ENCODE measurements at regions not wholly inside any gene's neighbourhood (a gene's known extent, or its start where the extent isn't known, plus 50 kb on each side); places are given as distances from the start of the nearest gene placed in this dataset.

DNA sequence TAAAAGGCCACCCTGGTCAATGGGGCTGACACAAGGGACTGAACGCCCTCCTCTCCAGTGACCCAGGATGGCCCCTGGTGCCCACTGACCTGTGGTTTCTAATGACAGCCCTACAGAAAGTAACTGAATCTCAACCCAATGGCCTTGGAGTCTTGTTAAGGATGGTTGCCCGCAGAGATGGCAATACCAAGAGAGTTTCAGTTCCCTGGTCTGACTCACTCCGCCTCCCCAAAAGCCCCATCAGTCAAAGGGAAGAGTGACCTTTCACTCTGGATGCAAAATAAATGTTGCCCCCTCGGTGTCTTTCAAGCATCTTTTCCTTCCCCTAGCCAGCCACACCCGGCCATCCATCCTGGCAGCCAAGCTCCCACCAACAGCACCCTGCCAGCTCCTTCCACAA lies 57.7 kb upstream of the ISX start:
- no peaks in the 10 kb centered on the region for H3K79me2 ChIP-seq (ENCODE audit: control insufficient read depth, insufficient read depth, low read length)
- no peak overlapping the region for H3K4me3 ChIP-seq (replicated peaks in 1 of 4; ENCODE audit: control extremely low read depth in 1 of 4, insufficient read depth in 1 of 4, low read depth in 3 of 4, low read length in 4 of 4)
- H4K20me1 ChIP-seq (ENCODE audit: control insufficient read depth, extremely low read depth, insufficient read depth, low read length) = no peaks in the 10 kb centered on the region
- no peaks in the 10 kb centered on the region for H3K36me3 ChIP-seq (ENCODE audit: control insufficient read depth, insufficient read depth, low read length)
- H3K27ac ChIP-seq (ENCODE audit: insufficient read depth, low read length) = no peak overlapping the region
- H3K9me3 ChIP-seq (ENCODE audit: control insufficient read depth, insufficient read depth, low read depth, low read length) = no peaks in the 10 kb centered on the region
- TF ChIP-seq EZH2 (IDR thresholded peaks at IDR 0.05; ENCODE audit: low read length, missing control alignments) = no peak
- TF ChIP-seq CTCF (conservative IDR thresholded peaks at IDR 0.05 in 1 of 2, IDR thresholded peaks at IDR 0.05 in 1 of 2; ENCODE audit: low read depth in 1 of 2, low read length in 2 of 2) = no peak
- no peak overlapping the region for H3K9ac ChIP-seq (ENCODE audit: insufficient read depth, low read length)
- no peak overlapping the region for H2AFZ ChIP-seq (ENCODE audit: low read length)
- no peaks in the 10 kb centered on the region for H3K27me3 ChIP-seq (ENCODE audit: control insufficient read depth, insufficient read depth, low read length)
- DNase-seq (ENCODE audit: low read depth in 2 of 2) = no peak
- no peak overlapping the region for H3K4me2 ChIP-seq (ENCODE audit: extremely low read depth, insufficient read depth, low read length)
- H3K4me1 ChIP-seq (ENCODE audit: control insufficient read depth, extremely low read depth, insufficient read depth, low read length) = no peaks in the 10 kb centered on the region

DNA sequence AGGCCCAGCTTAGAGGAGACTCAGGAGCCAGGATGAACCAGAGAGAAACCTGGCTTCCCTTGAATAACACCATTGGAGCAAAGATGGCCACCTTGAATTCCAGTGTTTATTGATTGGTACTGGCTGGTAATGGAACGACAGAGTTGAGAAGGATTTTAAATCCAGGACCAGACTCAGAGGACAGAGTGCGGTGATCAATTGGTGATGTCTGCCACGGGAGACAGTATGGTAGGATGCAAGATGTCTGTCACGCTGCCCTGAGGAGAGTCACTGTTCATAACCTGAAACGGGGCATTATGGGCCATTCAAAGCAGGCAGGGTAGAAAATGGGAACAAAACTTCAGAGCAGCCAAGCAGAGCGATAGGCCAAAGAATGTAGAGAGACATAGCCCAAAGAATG lies 55.4 kb upstream of the ISX start:
- Histone ChIP-seq H3K79me2 (ENCODE audit: control insufficient read depth, insufficient read depth, low read length) (no peaks in the 10 kb centered on the region), H3K9ac (ENCODE audit: insufficient read depth, low read length) (no peak overlapping the region), H4K20me1 (ENCODE audit: control insufficient read depth, extremely low read depth, insufficient read depth, low read length) (no peaks in the 10 kb centered on the region), H3K36me3 (ENCODE audit: control insufficient read depth, insufficient read depth, low read length) (no peaks in the 10 kb centered on the region), H3K4me3 (replicated peaks in 1 of 4; ENCODE audit: control extremely low read depth in 1 of 4, insufficient read depth in 1 of 4, low read depth in 3 of 4, low read length in 4 of 4) (no peak overlapping the region), H3K27ac (ENCODE audit: insufficient read depth, low read length) (no peak overlapping the region), H3K4me1 (ENCODE audit: control insufficient read depth, extremely low read depth, insufficient read depth, low read length) (no peaks in the 10 kb centered on the region), H3K4me2 (ENCODE audit: extremely low read depth, insufficient read depth, low read length) (no peak overlapping the region), H3K27me3 (ENCODE audit: control insufficient read depth, insufficient read depth, low read length) (no peaks in the 10 kb centered on the region), H2AFZ (ENCODE audit: low read length) (no peak overlapping the region), H3K9me3 (ENCODE audit: control insufficient read depth, insufficient read depth, low read depth, low read length) (no peaks in the 10 kb centered on the region)
- DNase-seq (ENCODE audit: low read depth in 2 of 2) = no peak
- TF ChIP-seq CTCF (conservative IDR thresholded peaks at IDR 0.05 in 1 of 2, IDR thresholded peaks at IDR 0.05 in 1 of 2; ENCODE audit: low read depth in 1 of 2, low read length in 2 of 2) = no peak
- TF ChIP-seq EZH2 (IDR thresholded peaks at IDR 0.05; ENCODE audit: low read length, missing control alignments) = no peak

- H4K20me1 ChIP-seq (ENCODE audit: control insufficient read depth, extremely low read depth, insufficient read depth, low read length) = no peaks in the 10 kb centered on the region
- H3K27ac ChIP-seq (ENCODE audit: insufficient read depth, low read length) = no peak overlapping the region
- H3K4me3 ChIP-seq (replicated peaks in 1 of 4; ENCODE audit: control extremely low read depth in 1 of 4, insufficient read depth in 1 of 4, low read depth in 3 of 4, low read length in 4 of 4) = no peak overlapping the region
- no peak for TF ChIP-seq EZH2 (IDR thresholded peaks at IDR 0.05; ENCODE audit: low read length, missing control alignments)
- no peak for TF ChIP-seq CTCF (conservative IDR thresholded peaks at IDR 0.05 in 1 of 2, IDR thresholded peaks at IDR 0.05 in 1 of 2; ENCODE audit: low read depth in 1 of 2, low read length in 2 of 2)
- no peak for DNase-seq (ENCODE audit: low read depth in 2 of 2)
- H3K9me3 ChIP-seq (ENCODE audit: control insufficient read depth, insufficient read depth, low read depth, low read length) = no peaks in the 10 kb centered on the region
- H3K9ac ChIP-seq (ENCODE audit: insufficient read depth, low read length) = no peak overlapping the region
- no peaks in the 10 kb centered on the region for H3K36me3 ChIP-seq (ENCODE audit: control insufficient read depth, insufficient read depth, low read length)
- H3K4me2 ChIP-seq (ENCODE audit: extremely low read depth, insufficient read depth, low read length) = no peak overlapping the region
- H3K27me3 ChIP-seq (ENCODE audit: control insufficient read depth, insufficient read depth, low read length) = no peaks in the 10 kb centered on the region
- H2AFZ ChIP-seq (ENCODE audit: low read length) = no peak overlapping the region
- H3K4me1 ChIP-seq (ENCODE audit: control insufficient read depth, extremely low read depth, insufficient read depth, low read length) = no peaks in the 10 kb centered on the region
- no peaks in the 10 kb centered on the region for H3K79me2 ChIP-seq (ENCODE audit: control insufficient read depth, insufficient read depth, low read length)
Measured at GRCh38 chr22:35014812-35015211, 51.1 kb upstream of the ISX start.
